ENCODE measurements at regions not wholly inside any gene's neighbourhood (a gene's known extent, or its start where the extent isn't known, plus 50 kb on each side); places are given as distances from the start of the nearest gene placed in this dataset.

- intact Hi-C loops (cut with DNase I) = no loop called here
- Histone ChIP-seq H3K4me3 (no peak overlapping the region), H3K27me3 (no peaks in the 10 kb centered on the region), H3K9me3 (replicated peaks in 1 of 3) (no peaks in the 10 kb centered on the region), H3K27ac (no peak overlapping the region), H3K4me1 (replicated peaks in 1 of 2) (no peaks in the 10 kb centered on the region), H3K36me3 (replicated peaks in 1 of 2) (no peaks in the 10 kb centered on the region)
- TF ChIP-seq CTCF (IDR thresholded peaks at IDR 0.05) = no peak
- TF ChIP-seq POLR2A (IDR thresholded peaks at IDR 0.05) = no peak
- 59 to 77% (median 69%) methylated on average over 9 of the region's 9 CpGs for WGBS, 4 donors
- no peak for DNase-seq
These were observed 626.9 kb downstream of the EFNB2 start for GRCh38 chr13:105908586-105908985.

GRCh38 chr13:105907319-105908019 is 628.0 kb downstream of the EFNB2 start:
- Histone ChIP-seq H3K9me3 (replicated peaks in 1 of 3) (no peaks in the 10 kb centered on the region), H3K4me3 (no peak overlapping the region), H3K36me3 (replicated peaks in 1 of 2) (no peaks in the 10 kb centered on the region), H3K4me1 (replicated peaks in 1 of 2) (no peaks in the 10 kb centered on the region), H3K27ac (no peak overlapping the region), H3K27me3 (no peaks in the 10 kb centered on the region)
- TF ChIP-seq CTCF (IDR thresholded peaks at IDR 0.05) = no peak
- TF ChIP-seq POLR2A (IDR thresholded peaks at IDR 0.05) = no peak
- intact Hi-C loops (cut with DNase I) = no loop called here
- DNase-seq = no peak
- 91 to 94% (median 94%) methylated on average over 3 of the region's 3 CpGs for WGBS, 4 donors

- Histone ChIP-seq H3K4me3 (no peak overlapping the region), H3K4me1 (replicated peaks in 1 of 2) (no peaks in the 10 kb centered on the region), H3K27ac (no peak overlapping the region), H3K27me3 (no peaks in the 10 kb centered on the region), H3K36me3 (replicated peaks in 1 of 2) (no peaks in the 10 kb centered on the region), H3K9me3 (replicated peaks in 1 of 3) (no peaks in the 10 kb centered on the region)
- no peak for TF ChIP-seq POLR2A (IDR thresholded peaks at IDR 0.05)
- no peak for TF ChIP-seq CTCF (IDR thresholded peaks at IDR 0.05)
- intact Hi-C loops (cut with DNase I) = no loop called here
- 72 to 85% (median 83%) methylated on average over 5 of the region's 5 CpGs for WGBS, 4 donors
- no peak for DNase-seq
These were observed 628.7 kb downstream of the EFNB2 start for GRCh38 chr13:105906746-105907145.

GRCh38 chr13:105904034-105904742 is 631.3 kb downstream of the EFNB2 start:
- no peak overlapping the region for H3K4me3 ChIP-seq
- no peaks in the 10 kb centered on the region for H3K4me1 ChIP-seq (replicated peaks in 1 of 2)
- H3K36me3 ChIP-seq (replicated peaks in 1 of 2) = no peaks in the 10 kb centered on the region
- no peak overlapping the region for H3K27ac ChIP-seq
- H3K9me3 ChIP-seq (replicated peaks in 1 of 3) = no peaks in the 10 kb centered on the region
- TF ChIP-seq POLR2A (IDR thresholded peaks at IDR 0.05) (no peak), CTCF (IDR thresholded peaks at IDR 0.05) (no peak)
- WGBS, 4 donors = 73 to 78% (median 77%) methylated on average over 9 of the region's 9 CpGs
- intact Hi-C loops (cut with DNase I) = no loop called here
- DNase-seq = no peak
- H3K27me3 ChIP-seq = no peaks in the 10 kb centered on the region
